ENCODE measurements at regions not wholly inside any gene's neighbourhood (a gene's known extent, or its start where the extent isn't known, plus 50 kb on each side); places are given as distances from the start of the nearest gene placed in this dataset.

GRCh38 chr4:121277194-121278105 is 103.4 kb downstream of the QRFPR start:
- no peak for DNase-seq (ENCODE audit: low spot score)
- Mint-ChIP-seq H3K4me1 (ENCODE audit: low read depth) (peaks cover 4% of the 10 kb centered on the region), H3K27me3 (ENCODE audit: low read depth) (peaks cover 16% of the 10 kb centered on the region), H3K9me3 (ENCODE audit: low read depth) (no peaks in the 10 kb centered on the region), H3K4me3 (ENCODE audit: unreplicated experiment) (no peak overlapping the region), H3K27ac (ENCODE audit: unreplicated experiment) (no peak overlapping the region), H3K36me3 (ENCODE audit: low read depth) (no peaks in the 10 kb centered on the region)
- peak; percentile 38 for TF ChIP-seq CTCF (IDR thresholded peaks at IDR 0.05)

GRCh38 chr4:121273191-121273590 is 107.6 kb downstream of the QRFPR start:
- H3K4me1 Mint-ChIP-seq (ENCODE audit: low read depth): peaks cover 7% of the 10 kb centered on the region
- DNase-seq (ENCODE audit: low spot score): no peak
- no peak overlapping the region for H3K4me3 Mint-ChIP-seq (ENCODE audit: unreplicated experiment)
- peaks cover 8% of the 10 kb centered on the region for H3K27me3 Mint-ChIP-seq (ENCODE audit: low read depth)
- no peaks in the 10 kb centered on the region for H3K9me3 Mint-ChIP-seq (ENCODE audit: low read depth)
- TF ChIP-seq CTCF (IDR thresholded peaks at IDR 0.05): no peak
- no peak overlapping the region for H3K27ac Mint-ChIP-seq (ENCODE audit: unreplicated experiment)
- H3K36me3 Mint-ChIP-seq (ENCODE audit: low read depth): no peaks in the 10 kb centered on the region

- DNase-seq (ENCODE audit: low spot score): no peak
- H3K9me3 Mint-ChIP-seq (ENCODE audit: low read depth): no peaks in the 10 kb centered on the region
- no peak overlapping the region for H3K4me3 Mint-ChIP-seq (ENCODE audit: unreplicated experiment)
- H3K27ac Mint-ChIP-seq (ENCODE audit: unreplicated experiment): no peak overlapping the region
- H3K27me3 Mint-ChIP-seq (ENCODE audit: low read depth): peaks cover 8% of the 10 kb centered on the region
- TF ChIP-seq CTCF (IDR thresholded peaks at IDR 0.05): no peak
- no peaks in the 10 kb centered on the region for H3K36me3 Mint-ChIP-seq (ENCODE audit: low read depth)
- peaks cover 7% of the 10 kb centered on the region for H3K4me1 Mint-ChIP-seq (ENCODE audit: low read depth)
Observed at GRCh38 chr4:121272526-121272925, 108.3 kb downstream of the QRFPR start.

- Mint-ChIP-seq H3K9me3 (ENCODE audit: low read depth) (no peaks in the 10 kb centered on the region), H3K4me1 (ENCODE audit: low read depth) (peaks cover 7% of the 10 kb centered on the region), H3K36me3 (ENCODE audit: low read depth) (no peaks in the 10 kb centered on the region), H3K4me3 (ENCODE audit: unreplicated experiment) (no peak overlapping the region), H3K27ac (ENCODE audit: unreplicated experiment) (no peak overlapping the region), H3K27me3 (ENCODE audit: low read depth) (peaks cover 5% of the 10 kb centered on the region)
- DNase-seq (ENCODE audit: low spot score): no peak
- no peak for TF ChIP-seq CTCF (IDR thresholded peaks at IDR 0.05)
Observed at GRCh38 chr4:121270389-121270788, 106.3 kb upstream of the TNIP3 start.

- H3K27me3 Mint-ChIP-seq (ENCODE audit: low read depth): no peaks in the 10 kb centered on the region
- no peak for DNase-seq (ENCODE audit: low spot score)
- H3K9me3 Mint-ChIP-seq (ENCODE audit: low read depth): no peaks in the 10 kb centered on the region
- no peak for TF ChIP-seq CTCF (IDR thresholded peaks at IDR 0.05)
- no peaks in the 10 kb centered on the region for H3K36me3 Mint-ChIP-seq (ENCODE audit: low read depth)
- peaks cover 7% of the 10 kb centered on the region for H3K4me1 Mint-ChIP-seq (ENCODE audit: low read depth)
- no peak overlapping the region for H3K27ac Mint-ChIP-seq (ENCODE audit: unreplicated experiment)
- no peak overlapping the region for H3K4me3 Mint-ChIP-seq (ENCODE audit: unreplicated experiment)
Observed at GRCh38 chr4:121269001-121269400, 104.9 kb upstream of the TNIP3 start.

Measured in chondrocyte (in vitro differentiated cells).